Right ventricle myocardium inferior (tissue), 1 donor: ENCODE measurements at regions not wholly inside any gene's neighbourhood (a gene's known extent, or its start where the extent isn't known, plus 50 kb on each side); places are given as distances from the start of the nearest gene placed in this dataset.

Source experiments
- ATAC-seq: fragments of 200-7000 bp; cut with Tn5 transposase; one replicate; pipeline ENCODE4 v1.9.1; 2020; ENCODE audit warnings: mild to moderate bottlenecking, moderate library complexity
- DNase-seq: peaks from one replicate; pipeline ENCODE4 v3.0.0; 2021; ENCODE audit errors: missing footprints
- intact Hi-C: fragments of 100-400 bp; cut with DNase I; formaldehyde crosslinking; loops from one replicate; pipeline ENCODE4 v1.11.0; 2022
- donor health status: DM: no; HTN: yes; CAD: no; lungs with severe emphysema.

- ATAC-seq (peak; percentile 84), DNase-seq (no peak)
- intact Hi-C loops, result no loop called here
Observed at GRCh38 chr3:178295292-178295912, 240.8 kb upstream of the KCNMB2 start.

- DNase-seq (no peak), ATAC-seq (peak; percentile 86)
- intact Hi-C loops, result no loop called here
Observed at GRCh38 chr3:178297199-178297598, 239.0 kb upstream of the KCNMB2 start.

- intact Hi-C loops, result no loop called here
- no peak for ATAC-seq
- DNase-seq, result no peak
Observed at GRCh38 chr3:178297740-178298139, 238.5 kb upstream of the KCNMB2 start.

DNA sequence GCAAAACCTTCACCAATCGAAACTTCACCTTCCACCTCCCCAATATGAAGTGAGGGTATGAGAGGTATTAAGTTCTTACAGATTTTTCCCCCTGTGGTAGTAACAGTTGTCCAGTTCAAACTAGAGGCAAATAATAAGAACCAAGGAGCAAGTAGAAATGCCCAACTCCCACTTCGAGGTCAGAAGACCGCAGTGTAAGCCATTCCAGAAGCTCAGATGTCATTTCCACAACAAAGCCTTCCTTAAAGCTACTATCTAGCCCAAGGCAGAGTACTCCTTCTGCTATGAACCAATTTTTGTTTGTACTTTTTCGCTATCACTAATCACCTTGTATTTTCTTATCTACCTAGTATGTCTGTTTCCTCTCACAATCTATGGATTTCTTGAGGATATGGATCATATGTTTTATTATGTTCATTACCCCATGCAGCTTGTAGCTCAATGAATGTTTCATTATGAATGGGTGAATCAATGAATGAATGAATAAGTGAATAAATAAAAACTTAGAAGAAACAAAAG is 235.7 kb upstream of the KCNMB2 start:
- intact Hi-C loops, result no loop called here
- ATAC-seq (no peak), DNase-seq (no peak)

DNA sequence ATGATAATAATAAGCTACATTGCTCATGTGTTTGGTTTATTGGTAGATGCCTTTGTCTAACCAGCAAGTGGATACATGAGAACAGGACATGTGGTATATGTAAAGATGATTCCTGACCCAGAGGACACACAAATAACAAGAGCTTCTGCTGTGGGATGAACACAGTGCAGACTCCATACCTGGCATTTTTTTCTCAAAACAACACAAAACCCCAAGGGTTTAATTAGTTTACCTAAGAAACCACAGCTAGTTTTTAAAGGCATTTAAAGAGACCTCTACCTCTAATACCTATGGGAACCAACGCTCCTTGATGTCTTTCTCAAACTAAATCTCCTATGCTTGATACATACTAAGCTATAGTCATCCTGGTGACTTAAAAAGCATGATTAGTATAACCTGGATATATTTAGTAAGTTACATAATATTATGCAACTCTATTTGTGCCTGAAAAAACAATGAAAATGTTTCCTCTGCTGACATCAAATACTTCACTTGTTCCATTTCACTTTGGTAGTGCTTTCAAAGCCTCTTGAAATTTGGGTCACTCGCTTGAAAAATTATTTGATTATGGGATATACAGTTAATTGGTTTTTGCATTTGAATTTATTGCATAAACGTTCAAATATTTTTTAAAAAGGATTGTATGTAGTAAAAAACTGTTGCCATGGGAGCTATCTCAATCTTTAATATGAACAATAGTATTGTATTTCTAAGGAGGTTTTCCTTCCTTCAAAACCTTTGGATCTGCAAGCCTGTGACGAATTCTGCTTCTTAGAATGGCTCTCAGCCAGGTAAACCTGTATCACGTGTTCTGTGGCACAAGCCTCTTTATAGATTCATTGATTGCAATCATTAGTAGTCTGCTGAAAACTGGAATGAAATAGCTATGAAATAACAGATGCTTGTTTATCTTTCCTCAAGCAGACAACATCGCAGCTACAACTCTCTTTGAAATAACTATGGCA is 233.0 kb upstream of the KCNMB2 start:
- ATAC-seq, result no peak
- DNase-seq, result no peak
- intact Hi-C loops, result no loop called here

- no peak for DNase-seq
- intact Hi-C loops, result no loop called here
Observed at GRCh38 chr3:178304758-178305467, 231.3 kb upstream of the KCNMB2 start.

DNA sequence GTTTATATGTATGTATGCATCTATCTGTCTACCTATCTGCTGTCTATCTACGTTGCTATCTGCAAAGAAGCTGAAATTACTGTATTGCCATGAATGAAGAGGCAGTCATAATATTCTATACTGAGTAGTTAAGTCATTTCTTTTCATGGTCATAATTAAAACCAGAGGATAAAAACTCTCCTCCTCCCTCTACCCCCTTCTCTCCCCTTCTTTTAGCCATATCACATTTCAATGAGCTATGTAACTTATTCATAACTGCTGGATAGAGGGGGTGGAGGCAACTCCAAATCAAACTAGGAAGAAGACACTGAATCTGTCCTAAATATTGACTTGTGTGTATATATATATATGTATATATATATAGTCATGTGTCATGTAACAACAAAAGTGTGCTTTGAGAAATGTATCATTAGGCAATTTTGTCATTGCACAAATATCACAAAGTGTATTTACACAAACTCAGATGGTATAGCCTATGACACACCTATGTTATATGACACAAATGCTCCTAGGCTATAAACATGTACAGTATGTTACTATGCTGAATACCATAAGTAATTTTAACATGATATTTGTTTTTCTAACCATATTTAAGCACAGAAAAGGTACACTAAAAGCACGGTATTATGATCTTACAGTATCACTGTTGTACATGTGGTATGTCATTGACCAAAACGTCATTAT is 229.7 kb upstream of the KCNMB2 start:
- intact Hi-C loops, result no loop called here
- DNase-seq (no peak), ATAC-seq (no peak)

More at GRCh38 chr3:178304758-178305467, 231.3 kb upstream of the KCNMB2 start:
- ATAC-seq, result no peak

- intact Hi-C loops, result no loop called here
- no peak for DNase-seq
- ATAC-seq, result no peak
Observed at GRCh38 chr3:178308771-178309170, 227.5 kb upstream of the KCNMB2 start.

- ATAC-seq (no peak), DNase-seq (no peak)
- intact Hi-C loops, result no loop called here
Observed at GRCh38 chr3:178310949-178311348, 225.3 kb upstream of the KCNMB2 start.

DNA sequence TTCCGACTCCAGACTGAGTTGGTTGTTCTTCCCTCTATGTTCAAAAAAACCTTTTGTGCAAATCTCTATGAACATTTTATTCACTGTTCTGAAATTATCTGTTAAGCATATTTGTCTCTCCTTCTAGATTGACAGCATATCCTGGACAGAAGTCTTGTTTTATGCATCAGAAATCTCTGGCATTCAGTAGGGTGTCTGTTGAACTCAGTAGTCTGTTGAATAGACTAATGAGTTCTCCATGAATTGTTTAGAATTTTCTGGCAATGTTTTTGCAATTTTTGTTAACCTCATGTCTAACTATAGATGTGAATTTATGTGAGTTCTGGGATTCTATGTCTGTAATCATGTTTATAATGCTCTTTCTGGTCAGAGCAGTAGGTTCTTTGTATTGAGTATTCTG is 222.5 kb upstream of the KCNMB2 start:
- intact Hi-C loops, result no loop called here
- no peak for ATAC-seq
- no peak for DNase-seq

- ATAC-seq (no peak), DNase-seq (no peak)
- intact Hi-C loops, result no loop called here
Observed at GRCh38 chr3:178318340-178318739, 217.9 kb upstream of the KCNMB2 start.

DNA sequence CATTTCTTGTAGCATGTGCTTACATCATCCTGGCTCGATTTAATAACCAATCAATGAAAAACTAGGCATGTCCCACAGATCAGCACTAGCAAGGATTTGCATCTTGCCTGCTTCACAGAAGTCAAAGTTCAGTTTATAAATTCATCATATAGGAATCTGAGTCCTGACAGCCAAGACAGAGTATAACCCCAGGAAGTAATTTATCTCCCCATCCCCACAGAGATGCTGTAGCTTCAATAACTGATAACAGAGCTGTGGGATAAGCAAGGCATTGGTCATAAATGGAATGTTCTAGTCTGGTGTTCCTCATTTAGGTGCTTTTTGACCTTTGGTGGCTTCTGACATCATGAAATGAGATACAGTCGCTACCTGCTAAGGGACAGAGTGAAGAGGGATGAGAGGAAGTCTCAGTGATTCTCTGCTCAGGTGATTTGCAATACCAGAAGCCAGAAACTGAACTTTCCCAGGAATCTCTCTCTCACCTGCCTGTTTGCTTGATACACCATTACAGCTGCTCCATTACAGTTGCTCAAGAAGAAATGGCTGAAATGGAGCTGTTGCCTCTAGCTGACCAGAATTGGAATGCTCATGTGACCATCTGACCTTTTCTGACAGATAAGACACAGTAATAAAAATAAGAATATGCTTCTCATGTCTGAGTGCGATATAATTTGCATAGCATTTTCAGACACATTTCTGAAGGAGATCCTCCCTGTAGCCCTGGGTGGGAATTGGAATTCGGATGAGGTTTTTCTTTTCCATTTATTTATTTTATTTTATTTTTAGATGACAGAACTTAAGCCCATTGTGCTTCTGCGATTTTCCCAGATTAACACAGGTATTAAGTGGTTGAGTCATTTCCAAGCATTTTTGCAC is 217.1 kb upstream of the KCNMB2 start:
- DNase-seq, result no peak
- ATAC-seq, result no peak
- intact Hi-C loops, result no loop called here

GRCh38 chr3:178320456-178321351 is 215.5 kb upstream of the KCNMB2 start:
- DNase-seq (peak; percentile 57), ATAC-seq (peak; percentile 95)
- intact Hi-C loops, result loop anchor here (2.0 to 10.0 kb wide), 8 partner anchors 47 to 1276 kb away; partner anchors contain the start of gene TBL1XR1

GRCh38 chr3:178324356-178324755 is 211.9 kb upstream of the KCNMB2 start:
- ATAC-seq, result no peak
- DNase-seq, result no peak
- intact Hi-C loops, result loop anchor here (5.0 to 10.0 kb wide), 7 partner anchors 43 to 1280 kb away; partner anchors contain the start of gene TBL1XR1

DNA sequence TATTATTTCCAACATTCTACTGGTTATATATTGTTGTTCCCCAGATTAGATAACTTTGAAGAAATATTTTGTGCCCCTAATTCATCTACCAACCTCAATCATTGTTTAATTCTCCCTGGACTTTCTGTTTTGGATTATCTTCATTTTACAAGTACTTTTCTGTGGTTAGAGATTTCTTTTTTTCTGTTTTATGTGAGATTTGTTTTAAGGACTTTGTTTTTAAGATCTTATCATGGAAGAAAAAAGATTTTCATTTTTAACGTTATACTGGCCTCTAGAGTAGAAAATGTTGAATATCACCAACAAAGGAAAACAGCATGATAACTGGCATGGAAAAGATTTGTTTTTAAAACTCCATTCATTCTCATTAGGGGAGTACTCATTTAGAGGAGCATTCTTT is 210.9 kb upstream of the KCNMB2 start:
- intact Hi-C loops, result loop anchor here (10.0 kb wide), 4 partner anchors 511 to 1281 kb away; partner anchors contain the start of gene TBL1XR1
- ATAC-seq (no peak), DNase-seq (no peak)

DNA sequence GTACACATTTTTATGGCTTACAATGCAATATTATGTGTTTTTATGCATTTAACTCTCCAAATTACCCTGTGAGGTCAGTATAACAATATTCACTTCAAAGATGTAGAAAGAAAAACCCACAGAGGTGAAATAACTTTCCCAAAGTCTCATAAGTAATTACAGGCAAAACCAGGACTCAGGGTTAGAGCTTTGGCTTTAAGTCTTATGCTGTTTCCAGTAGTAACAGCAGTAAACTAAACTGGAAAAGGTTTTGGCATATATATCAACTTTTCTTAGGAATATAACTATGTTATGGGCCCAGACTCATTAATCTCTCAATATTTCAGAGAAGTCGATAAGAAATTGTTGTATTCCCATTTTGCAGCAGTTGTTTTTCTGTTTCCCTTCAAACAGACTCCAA is 206.3 kb upstream of the KCNMB2 start:
- DNase-seq, result no peak

GRCh38 chr3:178334239-178334638 is 202.0 kb upstream of the KCNMB2 start:
- DNase-seq (no peak), ATAC-seq (no peak)
- intact Hi-C loops, result no loop called here

More for the DNA sequence above, 206.3 kb upstream of the KCNMB2 start:
- intact Hi-C loops, result loop anchor here (10.0 kb wide), 4 partner anchors 515 to 1285 kb away; partner anchors contain the start of gene TBL1XR1
- ATAC-seq, result no peak
